ENCODE measurements at regions not wholly inside any gene's neighbourhood (a gene's known extent, or its start where the extent isn't known, plus 50 kb on each side); places are given as distances from the start of the nearest gene placed in this dataset.

- intact Hi-C loops (cut with DNase I; ENCODE audit: low total_unique reads) = no loop called here
- no peak for TF ChIP-seq CTCF (IDR thresholded peaks at IDR 0.05)
- DNase-seq = no peak
- no peak overlapping the region for H3K27ac ChIP-seq
- no peaks in the 10 kb centered on the region for H3K4me1 ChIP-seq
- no peaks in the 10 kb centered on the region for H3K27me3 ChIP-seq
- no peak overlapping the region for H3K4me3 ChIP-seq
- H3K36me3 ChIP-seq = no peaks in the 10 kb centered on the region
- no peaks in the 10 kb centered on the region for H3K9me3 ChIP-seq
Measured at GRCh38 chr2:12293874-12294273, 422.9 kb upstream of the TRIB2 start.

GRCh38 chr2:12295856-12296519 is 420.7 kb upstream of the TRIB2 start:
- DNase-seq = no peak
- H3K9me3 ChIP-seq = no peaks in the 10 kb centered on the region
- intact Hi-C loops (cut with DNase I; ENCODE audit: low total_unique reads) = no loop called here
- no peaks in the 10 kb centered on the region for H3K27me3 ChIP-seq
- no peaks in the 10 kb centered on the region for H3K36me3 ChIP-seq
- H3K4me1 ChIP-seq = no peaks in the 10 kb centered on the region
- no peak overlapping the region for H3K27ac ChIP-seq
- TF ChIP-seq CTCF (IDR thresholded peaks at IDR 0.05) = no peak
- H3K4me3 ChIP-seq = no peak overlapping the region

- intact Hi-C loops (cut with DNase I; ENCODE audit: low total_unique reads) = no loop called here
- Histone ChIP-seq H3K36me3 (no peaks in the 10 kb centered on the region), H3K27me3 (no peaks in the 10 kb centered on the region), H3K9me3 (no peaks in the 10 kb centered on the region), H3K4me3 (no peak overlapping the region), H3K4me1 (no peaks in the 10 kb centered on the region), H3K27ac (no peak overlapping the region)
- DNase-seq = no peak
- TF ChIP-seq CTCF (IDR thresholded peaks at IDR 0.05) = no peak
Measured at GRCh38 chr2:12296915-12297314, 419.8 kb upstream of the TRIB2 start.

- Histone ChIP-seq H3K27ac (no peak overlapping the region), H3K4me1 (peaks cover 0 to 3% (median 0%) of the 10 kb centered on the region in 4 donors), H3K27me3 (no peaks in the 10 kb centered on the region), H3K9me3 (no peaks in the 10 kb centered on the region), H3K4me3 (no peak overlapping the region), H3K36me3 (no peaks in the 10 kb centered on the region)
- no peak for DNase-seq
- intact Hi-C loops (cut with DNase I; ENCODE audit: low total_unique reads) = no loop called here
- TF ChIP-seq CTCF (IDR thresholded peaks at IDR 0.05) = no peak
Measured at GRCh38 chr2:12298352-12298751, 418.4 kb upstream of the TRIB2 start.

- Histone ChIP-seq H3K27ac (no peak overlapping the region), H3K4me3 (no peak overlapping the region), H3K27me3 (no peaks in the 10 kb centered on the region), H3K9me3 (no peaks in the 10 kb centered on the region), H3K4me1 (peaks cover 0 to 5% (median 0%) of the 10 kb centered on the region in 4 donors), H3K36me3 (no peaks in the 10 kb centered on the region)
- no peak for DNase-seq
- intact Hi-C loops (cut with DNase I; ENCODE audit: low total_unique reads) = no loop called here
- no peak for TF ChIP-seq CTCF (IDR thresholded peaks at IDR 0.05)
Measured at GRCh38 chr2:12299431-12299830, 417.3 kb upstream of the TRIB2 start.

Measured in tibial artery (tissue), 4 donors.